Ascending aorta (tissue), 2 donors: ENCODE measurements at regions not wholly inside any gene's neighbourhood (a gene's known extent, or its start where the extent isn't known, plus 50 kb on each side); places are given as distances from the start of the nearest gene placed in this dataset.

ENCODE experiments used
- DNase-seq, 2 donors: peaks; one replicate each; pipeline ENCODE4 v3.0.0-alpha.2; 2019; ENCODE audit warnings: low spot score in 2 of 2
- H3K27ac ChIP-seq, 2 donors: fragments of 200-600 bp; sonication (generic); one replicate each; pipeline ENCODE4 v1.5.1; 2016 to 2017; ENCODE audit warnings: mild to moderate bottlenecking in 1 of 2
- H3K27me3 ChIP-seq: fragments of 200-600 bp; sonication (generic); one replicate; pipeline ENCODE4 v1.5.1; 2017
- H3K36me3 ChIP-seq, 2 donors: fragments of 200-600 bp; sonication (generic); one replicate each; pipeline ENCODE4 v1.5.1; 2016
- H3K4me1 ChIP-seq, 2 donors: fragments of 200-600 bp; sonication (generic); one replicate each; pipeline ENCODE4 v1.5.1; 2016 to 2017; ENCODE audit warnings: mild to moderate bottlenecking in 1 of 2
- H3K4me3 ChIP-seq, 2 donors: fragments of 200-600 bp; sonication (generic); one replicate each; pipeline ENCODE4 v1.5.1; 2016 to 2017; ENCODE audit warnings: mild to moderate bottlenecking in 1 of 2
- H3K9me3 ChIP-seq, 2 donors: fragments of 200-600 bp; sonication (generic); one replicate each; pipeline ENCODE4 v1.5.1; 2016
- intact Hi-C: fragments of 100-400 bp; cut with DNase I; formaldehyde crosslinking; loops from one replicate; pipeline ENCODE4 v1.15.1; 2023
- TF ChIP-seq, protein P1 (sequence below), 3 experiments: fragments of 200-600 bp in 2 of 3; fragments of 450-650 bp in 1 of 3; sonication (generic) in 2 of 3; IDR thresholded peaks; one replicate each; pipeline ENCODE4 v1.5.1; 2016 to 2019; ENCODE audit warnings: antibody characterized with exemption in 3 of 3, mild to moderate bottlenecking in 1 of 3, moderate library complexity in 1 of 3

DNA sequence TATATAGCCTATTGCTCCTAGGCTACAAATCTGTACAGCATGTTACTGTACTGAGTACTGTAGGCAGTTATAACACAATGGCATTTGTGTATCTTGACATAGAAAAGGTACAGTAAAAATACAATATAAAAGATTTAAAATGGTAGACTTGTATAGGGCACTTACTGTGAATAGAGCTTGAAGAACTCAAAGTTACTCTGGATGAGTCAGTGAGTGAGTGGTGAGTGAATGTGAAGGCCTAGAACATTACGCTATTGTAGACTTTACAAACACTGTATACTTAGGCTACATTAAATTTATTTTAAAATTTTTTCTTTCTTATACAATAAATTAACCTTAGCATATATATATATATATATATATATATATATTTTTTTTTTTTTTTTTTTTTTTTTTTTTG is 140.0 kb upstream of the UBE2E1 start:
- TF ChIP-seq, protein P1, sequence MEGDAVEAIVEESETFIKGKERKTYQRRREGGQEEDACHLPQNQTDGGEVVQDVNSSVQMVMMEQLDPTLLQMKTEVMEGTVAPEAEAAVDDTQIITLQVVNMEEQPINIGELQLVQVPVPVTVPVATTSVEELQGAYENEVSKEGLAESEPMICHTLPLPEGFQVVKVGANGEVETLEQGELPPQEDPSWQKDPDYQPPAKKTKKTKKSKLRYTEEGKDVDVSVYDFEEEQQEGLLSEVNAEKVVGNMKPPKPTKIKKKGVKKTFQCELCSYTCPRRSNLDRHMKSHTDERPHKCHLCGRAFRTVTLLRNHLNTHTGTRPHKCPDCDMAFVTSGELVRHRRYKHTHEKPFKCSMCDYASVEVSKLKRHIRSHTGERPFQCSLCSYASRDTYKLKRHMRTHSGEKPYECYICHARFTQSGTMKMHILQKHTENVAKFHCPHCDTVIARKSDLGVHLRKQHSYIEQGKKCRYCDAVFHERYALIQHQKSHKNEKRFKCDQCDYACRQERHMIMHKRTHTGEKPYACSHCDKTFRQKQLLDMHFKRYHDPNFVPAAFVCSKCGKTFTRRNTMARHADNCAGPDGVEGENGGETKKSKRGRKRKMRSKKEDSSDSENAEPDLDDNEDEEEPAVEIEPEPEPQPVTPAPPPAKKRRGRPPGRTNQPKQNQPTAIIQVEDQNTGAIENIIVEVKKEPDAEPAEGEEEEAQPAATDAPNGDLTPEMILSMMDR (IDR thresholded peaks at IDR 0.05), result no peak
- intact Hi-C loops, result no loop called here
- Histone ChIP-seq H3K9me3 (no peaks in the 10 kb centered on the region), H3K4me3 (no peak overlapping the region), H3K4me1 (no peaks in the 10 kb centered on the region), H3K27ac (no peak overlapping the region), H3K27me3 (no peaks in the 10 kb centered on the region), H3K36me3 (no peaks in the 10 kb centered on the region)
- no peak for DNase-seq

- intact Hi-C loops, result no loop called here
Measured at GRCh38 chr3:23666818-23667217, 138.9 kb upstream of the UBE2E1 start.

DNA sequence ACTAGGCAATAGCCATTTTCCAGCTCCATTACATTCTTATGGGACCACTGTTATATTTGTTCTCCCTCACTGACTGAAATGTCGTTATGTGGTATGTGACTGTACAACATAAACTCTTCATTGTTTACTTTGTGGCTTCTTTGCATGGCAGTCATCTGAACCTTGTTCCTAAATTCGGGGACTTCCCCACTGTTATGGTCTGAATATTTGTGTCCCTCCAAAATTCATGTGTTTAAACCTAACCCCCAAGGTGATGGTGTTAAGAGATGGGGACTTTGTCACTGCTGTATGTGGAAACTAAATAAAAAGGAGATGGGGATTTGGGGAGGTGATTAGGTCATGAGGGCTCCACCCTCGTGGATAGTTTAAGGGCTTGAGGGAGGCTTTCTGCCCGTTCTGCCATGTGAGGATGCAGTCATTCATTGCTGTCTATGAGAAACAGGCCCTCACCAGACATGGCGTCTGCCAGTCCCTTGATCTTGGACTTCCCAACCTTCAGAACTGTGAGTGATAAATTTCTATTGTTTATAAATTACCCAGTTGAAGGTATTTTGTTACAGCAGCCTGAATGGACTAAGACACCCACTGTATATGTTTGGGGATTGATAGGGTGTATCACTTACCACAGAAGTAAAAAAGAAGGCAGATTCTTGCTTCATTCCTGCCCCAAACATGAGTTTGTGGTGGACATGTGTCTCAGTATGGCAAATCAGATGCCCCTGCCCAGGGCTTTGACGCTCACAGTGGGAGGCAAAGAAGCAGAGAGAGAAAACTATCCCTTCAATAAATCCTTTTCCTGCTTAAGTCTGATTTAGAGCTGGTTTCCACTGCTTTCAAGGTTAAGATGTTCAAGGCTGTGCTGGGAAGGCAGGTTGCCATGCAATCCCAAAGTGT is 138.0 kb upstream of the UBE2E1 start:
- H3K27me3 ChIP-seq, result no peaks in the 10 kb centered on the region
- H3K27ac ChIP-seq, result no peak overlapping the region
- H3K4me3 ChIP-seq, result no peak overlapping the region
- H3K36me3 ChIP-seq, result no peaks in the 10 kb centered on the region
- H3K4me1 ChIP-seq, result no peaks in the 10 kb centered on the region
- no peaks in the 10 kb centered on the region for H3K9me3 ChIP-seq
- TF ChIP-seq, protein P1 (IDR thresholded peaks at IDR 0.05), result no peak
- intact Hi-C loops, result no loop called here
- no peak for DNase-seq

More at GRCh38 chr3:23666818-23667217, 138.9 kb upstream of the UBE2E1 start:
- H3K27ac ChIP-seq, result no peak overlapping the region
- H3K4me1 ChIP-seq, result no peaks in the 10 kb centered on the region
- H3K36me3 ChIP-seq, result no peaks in the 10 kb centered on the region
- H3K27me3 ChIP-seq, result no peaks in the 10 kb centered on the region
- no peak for DNase-seq
- no peak overlapping the region for H3K4me3 ChIP-seq
- H3K9me3 ChIP-seq, result no peaks in the 10 kb centered on the region
- TF ChIP-seq, protein P1 (IDR thresholded peaks at IDR 0.05), result no peak

DNA sequence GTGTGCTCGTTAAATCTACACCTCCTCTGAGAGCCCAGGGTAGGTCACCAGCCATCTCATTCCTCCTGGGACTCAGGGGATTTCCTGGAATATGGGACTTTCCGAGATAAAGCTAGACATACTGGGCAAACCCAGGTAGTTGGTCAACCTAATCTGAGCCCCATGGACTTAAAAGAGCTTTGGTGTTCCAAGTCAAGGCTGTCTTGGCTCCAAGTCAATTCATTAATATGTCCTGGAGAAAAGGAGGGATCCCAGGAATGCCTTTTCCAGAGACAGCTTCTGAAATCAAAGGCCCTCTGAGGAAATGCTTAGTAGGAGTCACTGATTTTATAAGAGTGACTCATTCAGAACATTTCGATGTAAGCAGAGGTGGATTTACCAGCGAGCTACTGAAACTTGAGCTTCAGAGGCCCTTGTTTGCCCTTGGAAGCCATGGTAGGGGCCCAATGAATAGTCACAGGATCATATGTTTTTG is 137.3 kb upstream of the UBE2E1 start:
- no peaks in the 10 kb centered on the region for H3K36me3 ChIP-seq

GRCh38 chr3:23669541-23670255 is 136.1 kb upstream of the UBE2E1 start:
- H3K4me1 ChIP-seq, result no peaks in the 10 kb centered on the region
- intact Hi-C loops, result no loop called here
- no peaks in the 10 kb centered on the region for H3K9me3 ChIP-seq
- TF ChIP-seq, protein P1 (IDR thresholded peaks at IDR 0.05), result no peak
- DNase-seq, result no peak
- H3K36me3 ChIP-seq, result no peaks in the 10 kb centered on the region
- no peak overlapping the region for H3K27ac ChIP-seq
- no peak overlapping the region for H3K4me3 ChIP-seq
- H3K27me3 ChIP-seq, result no peaks in the 10 kb centered on the region

More for the DNA sequence above, 137.3 kb upstream of the UBE2E1 start:
- TF ChIP-seq, protein P1 (IDR thresholded peaks at IDR 0.05), result no peak
- DNase-seq, result no peak
- Histone ChIP-seq H3K4me3 (no peak overlapping the region), H3K27me3 (no peaks in the 10 kb centered on the region), H3K27ac (no peak overlapping the region), H3K9me3 (no peaks in the 10 kb centered on the region), H3K4me1 (no peaks in the 10 kb centered on the region)
- intact Hi-C loops, result no loop called here
